Effector CD4-positive, alpha-beta T cell (primary cell): ENCODE measurements at regions not wholly inside any gene's neighbourhood (a gene's known extent, or its start where the extent isn't known, plus 50 kb on each side); places are given as distances from the start of the nearest gene placed in this dataset.

Experiments
- DNase-seq: peaks from one replicate; pipeline ENCODE4 v3.0.0-alpha.2; 2020

DNA sequence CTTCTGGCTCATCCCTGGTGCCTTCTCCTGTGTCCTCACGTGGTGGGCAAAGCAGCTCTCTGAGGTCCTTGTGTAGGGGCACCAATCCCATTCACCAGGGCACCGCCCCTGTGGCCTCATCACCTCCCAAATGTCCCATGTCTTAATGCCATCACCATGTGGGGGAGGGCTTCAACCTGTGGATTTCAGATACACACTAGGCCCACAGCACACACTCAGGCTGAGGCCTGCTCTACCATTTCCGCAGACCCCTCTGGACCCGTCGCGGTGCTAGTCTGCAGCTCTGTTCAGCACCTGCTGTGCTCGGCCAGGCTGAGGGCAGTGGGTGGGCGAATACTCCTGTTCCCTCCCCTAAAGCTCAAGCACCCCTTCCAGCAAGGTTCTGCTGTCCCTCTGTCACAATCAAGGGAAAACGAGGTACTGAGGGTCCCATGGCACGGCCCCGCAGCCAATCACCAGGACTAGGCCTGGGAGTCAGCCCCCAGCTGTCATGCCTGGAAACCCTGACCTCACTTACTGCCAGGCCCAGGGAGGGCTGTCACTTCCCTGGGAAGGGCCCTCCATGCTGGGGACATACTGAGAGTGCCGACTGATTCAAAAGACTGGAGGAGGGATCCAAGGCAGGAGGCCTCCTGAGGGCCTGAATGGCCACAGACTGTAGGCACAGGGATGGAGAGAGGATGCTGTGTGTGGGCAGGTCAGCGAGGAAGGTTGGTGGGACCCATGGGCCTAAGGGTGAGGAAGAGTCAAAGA is 123.8 kb upstream of the RET start:
- no peak for DNase-seq

DNA sequence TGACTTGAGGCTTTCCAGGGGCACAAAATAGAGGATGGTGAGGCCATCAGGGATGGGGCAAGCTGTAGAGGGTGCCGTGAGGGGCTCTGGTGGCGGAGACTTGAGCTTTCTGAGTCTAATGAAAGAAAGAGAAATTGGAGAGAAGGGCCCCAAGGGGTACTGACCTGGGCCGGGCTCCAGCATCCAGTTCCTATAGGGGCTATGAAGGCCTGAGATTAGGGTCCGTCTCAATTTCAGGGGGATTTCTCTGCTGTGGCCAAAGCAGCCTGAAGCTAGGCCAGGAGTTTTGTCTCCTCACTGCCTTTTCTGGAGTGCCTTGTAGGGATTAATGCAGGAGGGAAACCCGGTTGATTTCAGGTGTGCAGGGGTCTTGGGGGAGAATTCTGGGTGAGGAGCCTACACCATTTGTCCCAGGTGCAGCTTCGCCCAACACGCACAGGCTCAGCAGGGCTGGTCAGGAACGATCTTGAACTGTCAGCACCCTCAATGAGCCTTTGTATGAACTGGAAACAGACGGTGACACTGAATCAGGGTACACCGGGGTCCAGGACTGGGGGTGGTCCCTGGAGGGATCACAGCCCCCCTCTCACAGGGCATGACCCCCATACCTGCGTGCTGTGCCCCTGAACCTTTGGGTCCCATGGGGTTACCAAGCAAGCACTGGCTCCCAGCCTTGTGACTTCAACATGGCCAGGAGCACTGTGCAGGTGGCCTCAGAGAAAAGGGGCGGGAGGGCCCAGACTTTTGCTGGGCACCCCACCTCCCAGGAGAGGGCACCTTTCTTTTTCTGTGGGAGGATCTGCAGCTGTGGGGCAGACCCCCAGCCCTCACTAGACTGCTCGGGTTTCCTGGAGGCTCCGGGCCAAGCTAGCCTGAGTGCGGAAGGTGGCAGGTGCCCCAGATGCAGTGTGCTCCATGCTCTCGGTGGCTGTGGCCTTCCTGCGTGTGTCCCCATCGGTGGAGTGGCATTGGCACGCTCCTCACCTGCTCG is 122.9 kb upstream of the RET start:
- no peak for DNase-seq

DNA sequence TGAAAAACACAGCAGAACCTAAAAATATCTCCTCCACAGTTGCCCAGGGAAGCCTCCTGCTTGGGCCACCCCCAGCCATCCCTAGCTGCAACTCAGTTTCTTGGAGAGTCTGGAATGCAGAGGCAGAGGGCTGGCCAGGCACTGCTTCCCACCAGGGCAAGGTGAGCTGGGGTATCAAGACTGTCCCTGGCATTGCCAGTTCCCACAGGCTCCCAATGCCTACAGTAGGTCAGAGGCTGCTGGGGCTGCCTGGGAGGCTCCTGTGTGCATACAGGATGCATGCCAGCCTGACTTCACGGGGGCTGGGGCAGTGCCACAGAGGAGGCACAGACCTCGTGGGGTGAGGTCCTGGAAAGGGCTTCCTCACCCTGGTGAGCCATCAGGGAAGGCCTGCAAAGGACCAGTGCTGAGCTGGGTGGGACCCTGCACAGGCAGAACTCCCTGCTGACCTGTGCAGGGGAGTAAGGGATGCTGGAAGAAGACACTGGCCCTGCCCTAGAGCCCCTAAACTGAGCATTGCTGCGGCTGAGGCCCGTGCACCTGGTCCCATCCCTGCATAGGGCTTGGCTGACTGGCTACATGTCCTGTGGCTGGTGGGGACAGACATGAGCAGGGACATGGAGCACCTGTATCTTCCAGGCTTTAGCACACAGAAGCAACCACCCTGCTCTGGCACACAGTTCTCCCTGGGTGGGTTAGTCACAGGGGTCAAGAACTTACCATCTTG is 121.9 kb upstream of the RET start:
- no peak for DNase-seq

DNA sequence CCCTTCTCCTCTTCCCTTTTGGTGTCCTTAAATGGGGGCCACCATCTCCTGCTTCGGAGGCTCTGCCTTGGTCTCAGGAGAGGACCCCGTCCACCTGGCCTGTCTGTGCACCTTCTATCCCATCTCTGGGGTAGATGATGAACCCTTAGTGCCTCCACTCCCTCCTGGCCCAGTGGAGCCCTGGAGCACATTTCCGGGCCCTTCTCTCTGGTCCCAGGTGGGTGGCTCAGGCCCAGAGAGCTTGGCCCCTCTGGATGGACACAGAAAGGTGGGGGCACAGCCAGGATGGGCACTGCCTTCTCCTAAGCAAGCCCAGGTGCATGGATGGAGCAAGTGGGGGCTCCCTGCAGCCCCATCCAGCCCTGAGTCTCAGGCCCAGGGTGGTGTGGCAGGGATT is 121.4 kb upstream of the RET start:
- no peak for DNase-seq

DNA sequence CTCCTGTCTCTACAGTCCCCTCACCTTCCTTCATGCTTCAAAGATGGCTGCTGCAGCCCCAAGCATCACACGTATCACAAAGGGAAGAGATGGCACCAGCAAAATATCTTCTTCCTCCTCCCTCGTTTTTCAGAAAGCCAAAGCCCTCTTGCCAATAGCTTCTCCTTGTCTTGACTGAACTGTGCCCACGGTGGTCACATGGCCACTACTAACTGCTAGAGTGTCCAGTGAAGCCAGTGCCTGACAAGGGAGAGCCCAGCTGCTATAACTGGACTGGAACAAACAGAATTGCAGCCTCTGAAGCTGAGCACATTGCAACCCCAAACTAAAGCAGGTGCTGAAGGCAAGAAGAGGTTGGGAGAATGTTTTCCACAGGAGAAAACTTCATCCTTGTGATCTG is 120.8 kb upstream of the RET start:
- no peak for DNase-seq

DNA sequence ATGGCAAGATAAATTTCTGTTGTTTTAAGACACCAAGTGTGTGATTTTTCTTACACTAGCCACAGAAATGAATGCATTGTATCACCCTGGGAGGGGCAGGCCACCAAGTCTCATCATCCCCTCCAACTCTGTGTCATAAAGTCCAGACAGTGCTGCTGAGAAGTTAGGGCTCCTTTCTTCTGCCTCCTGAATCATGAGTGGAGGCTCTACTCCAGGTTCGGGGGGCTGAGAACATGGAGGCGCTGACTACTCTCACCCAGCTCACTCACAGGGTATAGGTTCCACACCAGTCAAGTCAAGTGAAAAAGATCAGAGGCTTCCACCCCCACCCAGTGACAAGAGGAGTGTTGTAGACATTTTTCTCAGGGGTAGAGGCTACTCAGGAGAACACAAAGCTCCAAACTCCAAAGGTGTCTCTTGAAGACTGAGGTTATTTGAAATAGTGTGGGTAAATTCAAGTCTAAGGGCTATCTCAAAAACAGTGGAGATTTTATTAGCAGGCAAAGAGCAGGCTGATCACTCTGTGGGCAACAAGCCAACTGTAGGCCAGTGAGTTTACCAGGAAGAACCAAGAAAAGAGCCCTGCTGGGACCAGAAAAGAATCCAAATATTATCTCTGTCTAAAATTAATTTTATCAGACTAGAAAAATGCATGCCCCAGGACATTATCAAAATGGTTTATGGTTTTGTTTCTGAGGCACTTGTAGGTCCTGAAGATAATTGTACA is 118.6 kb upstream of the RET start:
- no peak for DNase-seq

DNA sequence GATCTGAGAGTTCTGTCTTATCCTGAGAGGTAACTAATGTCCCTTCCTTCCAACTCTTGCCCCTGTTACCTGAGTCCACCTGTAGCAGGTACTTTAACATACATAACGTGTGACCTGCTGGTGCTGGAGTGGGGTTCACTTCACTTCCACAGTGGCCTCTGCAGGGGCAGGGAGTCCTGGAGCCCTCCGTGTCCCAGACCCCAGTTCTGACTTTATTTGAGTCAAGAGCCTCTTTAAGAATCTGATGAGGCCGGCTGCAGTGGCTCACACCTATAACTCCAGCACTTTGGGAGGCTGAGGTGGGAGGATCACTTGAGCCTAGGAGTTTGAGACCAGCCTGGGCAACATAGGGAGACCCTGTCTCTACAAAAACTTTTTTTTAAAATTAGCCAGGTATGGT is 117.0 kb upstream of the RET start:
- DNase-seq: no peak

DNA sequence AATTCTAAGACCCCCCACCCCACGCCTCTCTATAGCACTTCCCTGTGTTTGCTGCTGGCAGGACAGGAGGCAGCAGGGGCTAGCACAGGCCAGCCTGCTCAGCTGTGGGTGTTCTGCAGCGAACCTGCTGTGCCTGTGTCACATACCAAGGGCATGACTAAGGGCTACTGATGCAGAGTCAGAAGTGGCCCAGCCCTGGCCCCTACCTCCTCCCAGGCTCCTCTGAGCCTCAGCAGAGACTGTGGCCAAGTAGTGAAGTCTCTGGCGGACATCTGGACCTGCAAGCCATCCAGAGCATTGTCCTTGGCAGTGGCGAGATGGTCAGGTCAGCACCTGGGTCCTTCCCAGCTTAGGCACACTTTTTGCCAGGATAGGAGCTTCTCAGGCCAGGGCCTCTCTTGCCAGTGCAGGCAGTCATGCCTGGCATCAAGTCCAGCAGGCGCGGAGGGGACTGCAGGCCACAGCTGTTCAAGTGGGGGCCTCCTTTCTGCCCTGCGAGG is 116.3 kb upstream of the RET start:
- DNase-seq: no peak

DNA sequence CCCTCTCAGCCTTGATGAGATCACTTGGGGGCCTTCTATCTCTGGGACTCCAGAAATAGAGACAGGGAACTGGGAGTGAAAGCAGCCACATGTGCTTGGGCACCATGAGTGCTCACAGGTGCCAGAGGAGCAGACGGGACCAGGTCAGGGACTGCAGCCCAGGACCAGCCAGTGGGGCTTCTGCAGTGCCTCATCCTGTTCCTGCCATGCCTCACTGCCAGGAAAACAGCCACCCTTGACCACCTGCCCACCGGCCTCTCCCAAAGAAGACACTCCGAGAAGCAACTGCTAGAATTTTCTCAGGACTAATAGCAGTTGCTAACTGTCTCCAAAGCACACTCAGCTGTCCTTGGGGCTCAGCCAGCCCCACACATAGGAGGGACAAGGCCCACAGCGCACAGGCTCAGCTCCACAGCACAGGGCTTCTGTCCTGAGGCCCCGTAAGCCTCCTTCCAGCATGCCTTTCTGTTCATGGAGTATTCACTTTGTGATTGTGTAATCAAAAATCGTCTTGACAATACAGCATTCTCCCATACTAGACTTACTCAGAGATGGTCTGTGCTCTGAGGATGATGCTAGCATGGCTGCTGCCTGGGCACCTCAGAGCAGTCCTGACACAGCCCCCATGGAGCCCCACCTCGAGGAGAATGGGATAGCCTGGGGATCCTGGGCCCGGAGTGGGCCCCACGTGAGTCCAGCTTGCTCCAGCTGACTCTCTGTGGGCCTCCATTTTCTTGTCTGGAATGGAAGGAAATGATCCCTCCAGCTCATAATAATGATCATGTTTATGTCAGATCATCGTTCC is 115.7 kb upstream of the RET start:
- no peak for DNase-seq

DNA sequence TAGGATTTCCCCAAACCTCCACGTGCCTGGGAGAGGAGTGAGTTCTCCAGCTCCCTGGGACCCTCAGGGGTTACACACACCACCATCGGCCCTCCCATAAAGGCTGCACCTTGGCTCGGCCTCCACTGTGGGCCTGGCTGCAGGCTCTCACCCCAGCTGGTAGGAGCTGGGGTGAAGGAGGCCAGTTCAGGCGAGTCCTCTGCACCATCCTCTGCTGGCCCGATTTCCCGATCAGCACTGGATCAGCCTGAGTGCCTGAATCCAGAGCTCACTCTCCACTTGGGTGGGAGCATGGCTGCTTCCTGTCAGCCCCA is 115.1 kb upstream of the RET start:
- no peak for DNase-seq

DNA sequence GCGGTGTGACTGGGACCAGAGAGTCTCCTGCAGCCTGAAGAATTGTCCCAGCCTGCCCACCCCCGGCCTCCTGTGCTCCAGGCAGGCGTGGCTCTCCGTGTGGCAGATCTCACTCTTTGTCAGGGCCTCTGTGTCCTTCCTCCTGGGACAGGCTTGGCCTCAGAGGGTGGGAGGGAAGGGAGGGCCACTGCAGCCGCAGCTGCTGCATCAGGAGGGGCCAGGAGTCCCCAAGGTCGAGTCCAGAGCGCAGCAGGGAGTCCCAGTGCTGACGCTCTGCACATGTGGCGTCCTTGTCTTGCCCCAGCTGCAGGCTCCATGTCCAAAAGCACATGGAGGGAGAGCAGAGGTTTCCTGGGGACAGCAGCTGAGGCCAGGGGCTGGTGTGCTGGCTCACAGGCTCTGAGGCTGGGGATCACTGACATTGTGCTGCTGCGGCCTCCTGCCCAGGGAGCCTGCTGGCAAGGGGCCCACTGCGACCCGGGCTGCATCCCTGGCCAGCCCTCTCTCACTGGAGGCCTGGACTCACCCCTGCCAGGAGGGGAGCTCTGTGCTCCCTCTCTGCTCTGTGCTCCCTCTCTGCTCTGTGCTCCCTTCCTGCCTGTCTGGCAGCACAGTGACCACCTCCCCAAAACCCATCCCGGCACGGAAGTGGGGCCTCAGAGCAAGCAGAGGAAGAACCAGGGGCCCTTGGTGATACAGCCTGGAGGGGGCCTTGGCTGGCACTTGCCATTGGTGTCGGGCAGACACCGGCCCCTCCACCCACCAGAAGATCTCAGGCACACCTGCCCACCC is 114.6 kb upstream of the RET start:
- DNase-seq: no peak

DNA sequence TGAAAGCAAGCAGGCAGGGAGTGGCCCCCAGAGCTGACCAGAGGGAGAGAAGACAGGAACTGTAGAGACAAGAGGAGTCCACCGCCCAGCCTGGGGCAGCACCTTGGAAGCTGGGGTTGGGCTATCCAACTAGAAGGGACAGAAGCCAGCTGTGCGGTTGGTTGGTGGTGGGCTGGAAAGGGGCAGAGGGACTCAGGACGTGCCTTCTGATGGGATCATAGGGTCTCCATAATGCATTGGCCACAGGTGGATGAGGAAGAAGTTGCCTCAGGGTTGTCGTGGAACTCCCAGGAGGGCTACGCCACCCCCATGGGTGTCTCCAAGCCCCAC is 114.0 kb upstream of the RET start:
- no peak for DNase-seq

DNA sequence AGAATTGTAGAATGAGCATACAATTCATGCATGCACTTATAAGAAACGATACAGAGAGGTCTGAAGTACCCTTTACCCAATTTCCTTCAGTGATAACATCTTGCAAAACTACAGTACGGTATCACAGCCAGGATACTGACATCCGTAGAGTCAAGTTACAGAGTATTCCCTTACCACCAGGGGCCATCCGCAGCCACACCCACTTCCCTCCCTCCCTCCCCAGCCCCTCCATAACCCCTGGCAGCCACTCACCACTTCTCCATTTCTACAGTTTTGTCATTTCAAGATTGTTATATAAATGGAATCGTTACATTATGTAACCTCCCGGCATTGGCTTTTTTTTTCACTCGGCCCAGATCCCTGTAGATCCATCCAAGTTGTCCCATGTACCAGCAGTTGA is 113.6 kb upstream of the RET start:
- no peak for DNase-seq

DNA sequence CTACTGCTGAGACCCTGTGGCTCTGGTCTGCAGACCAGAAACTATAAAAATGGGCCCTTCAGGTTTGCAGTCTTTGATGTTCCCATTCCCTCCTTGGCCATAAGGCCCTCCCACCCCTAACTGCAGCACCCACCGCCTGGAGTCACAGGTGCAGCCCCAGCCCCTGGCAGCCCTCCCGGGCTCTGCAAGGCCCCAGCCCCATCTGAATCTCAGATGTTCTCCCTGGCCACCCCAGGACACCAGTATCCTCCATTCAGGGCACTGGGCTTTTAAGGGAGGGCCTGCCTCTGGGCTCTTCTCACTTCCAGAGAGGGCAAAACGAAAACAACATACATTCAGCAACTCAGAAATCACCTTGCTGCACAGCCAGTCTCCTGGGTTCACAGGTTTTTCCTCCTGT is 107.7 kb upstream of the RET start:
- no peak for DNase-seq

DNA sequence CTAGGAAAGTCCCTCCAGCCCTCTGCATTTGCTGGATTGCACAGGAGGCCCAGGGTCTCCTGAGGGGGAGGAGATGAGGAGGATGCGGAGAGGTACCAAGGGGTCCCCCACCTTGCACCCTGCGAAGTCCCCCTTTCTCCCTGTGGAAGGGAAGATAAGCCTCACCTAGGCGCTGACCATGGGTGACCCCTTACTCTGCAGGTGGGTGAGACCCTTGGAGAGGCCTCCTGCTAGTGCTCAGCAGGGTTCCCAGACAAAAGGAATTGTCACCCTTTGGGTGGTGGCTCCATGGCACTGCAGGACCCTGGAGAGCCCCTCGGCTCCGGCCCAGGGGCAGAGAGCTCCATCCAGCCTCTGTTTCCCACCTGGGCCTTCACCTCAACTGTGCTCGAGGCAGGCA is 107.0 kb upstream of the RET start:
- DNase-seq: no peak

DNA sequence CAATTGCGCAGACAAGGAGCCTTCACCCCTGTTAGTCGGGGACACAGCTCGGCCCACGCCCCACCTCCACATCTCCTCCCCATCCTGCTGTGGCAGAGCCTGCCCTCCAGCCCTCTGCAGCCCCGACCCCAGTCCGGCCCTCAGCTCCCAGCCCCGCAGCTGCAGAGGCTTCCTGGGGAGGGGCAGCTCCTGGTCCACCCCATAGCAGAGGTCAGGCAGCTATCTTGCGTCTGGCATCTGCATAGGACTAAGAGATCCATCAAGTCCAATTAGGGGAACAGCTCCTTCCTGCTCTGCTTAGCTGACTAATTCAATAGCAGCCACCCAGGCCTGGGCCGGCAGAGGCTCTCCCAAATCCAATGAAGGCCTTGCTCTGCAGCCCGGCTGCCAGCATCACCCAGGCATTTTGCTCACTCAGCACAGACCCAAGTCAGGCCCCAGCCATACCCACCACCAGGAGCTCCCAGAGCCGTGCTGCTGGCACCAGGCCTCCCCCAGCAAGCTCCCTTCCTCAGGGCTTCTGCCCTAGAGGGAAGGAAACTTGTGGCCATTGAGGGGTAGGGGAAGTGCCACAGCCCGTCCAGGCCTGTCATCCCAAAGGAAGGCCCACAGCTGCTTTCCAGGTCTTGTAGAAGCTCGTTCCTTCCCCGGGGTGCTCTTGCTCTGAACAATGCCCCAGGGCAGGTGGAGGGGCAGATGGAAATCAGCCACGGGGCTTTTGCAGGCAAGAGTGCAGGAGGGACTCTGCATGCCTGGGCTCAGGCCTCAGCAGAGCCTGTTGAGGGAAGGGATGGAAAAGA is 106.2 kb upstream of the RET start:
- DNase-seq: no peak

DNA sequence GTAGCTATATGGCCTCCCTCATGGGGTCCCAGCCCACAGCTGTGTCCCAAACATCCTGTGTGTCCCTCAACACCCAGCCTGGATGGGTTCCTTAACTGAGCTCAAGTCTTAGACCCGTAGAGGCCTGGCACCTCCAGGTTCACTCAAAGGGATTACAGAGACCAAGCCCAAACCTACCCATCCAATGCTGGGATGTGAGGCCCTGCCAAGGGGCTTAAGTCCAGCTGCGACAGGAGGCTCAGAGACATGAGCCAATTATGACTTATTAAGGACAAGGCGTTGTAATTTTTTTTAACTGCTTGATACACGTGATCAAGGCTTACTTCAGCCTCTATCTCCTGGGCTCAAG is 105.6 kb upstream of the RET start:
- no peak for DNase-seq

DNA sequence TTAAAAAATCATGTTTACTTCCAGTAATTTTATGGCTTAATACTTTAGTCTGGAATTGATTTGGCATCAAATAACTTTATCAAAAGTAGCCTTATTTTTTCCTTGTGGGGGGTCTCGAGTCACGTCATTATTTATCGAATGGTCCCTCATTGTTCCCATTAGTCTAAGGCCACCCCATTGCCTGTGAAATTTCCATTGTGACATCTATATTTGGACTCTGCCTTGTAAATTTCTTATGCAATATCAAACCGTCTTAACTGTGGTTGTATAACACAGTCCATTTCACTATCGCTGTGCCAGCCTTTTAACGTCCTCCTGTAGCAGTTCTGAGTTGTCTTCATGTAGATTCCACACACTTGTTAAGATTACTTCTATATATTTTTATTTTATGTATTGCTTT is 103.9 kb upstream of the RET start:
- no peak for DNase-seq

DNA sequence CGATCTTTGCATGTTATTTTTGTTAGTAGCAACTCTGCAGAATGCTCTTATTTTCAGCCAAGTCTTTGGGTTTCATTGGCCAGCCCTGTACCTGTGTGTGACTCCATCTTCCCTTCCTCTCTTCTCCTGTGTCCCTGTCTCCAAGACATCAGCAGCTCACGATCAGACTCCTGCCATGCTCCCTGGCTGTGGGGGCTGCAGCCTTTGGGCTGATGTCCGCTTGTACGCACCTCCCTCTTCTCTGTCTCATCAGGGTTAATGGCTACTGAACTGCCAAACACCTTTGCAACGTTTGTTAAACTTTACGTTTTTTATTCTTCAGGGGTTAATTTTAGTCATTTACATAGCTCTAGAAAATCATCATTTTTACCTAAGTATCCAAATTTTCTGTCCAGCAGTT is 103.5 kb upstream of the RET start:
- no peak for DNase-seq
